IMR-90 (cell line): ENCODE measurements at regions not wholly inside any gene's neighbourhood (a gene's known extent, or its start where the extent isn't known, plus 50 kb on each side); places are given as distances from the start of the nearest gene placed in this dataset.

Experiments used
- ATAC-seq: fragments of 200-7000 bp; cut with Tn5 transposase; 2 replicates; pipeline ENCODE4 v1.9.1; 2020; ENCODE audit warnings: low read depth, mild to moderate bottlenecking, moderate library complexity
- BruUV-seq: library from RNA; stranded (reverse); fragments of 400-500 nt; replicated peaks from 2 replicates; lab custom pipeline; 2021; lab: Mats Ljungman, UMichigan
- CTCF ChIA-PET: fragments of 300-600 bp; formaldehyde crosslinking; extraction: SDS; loops from one replicate; lab custom pipeline; 2021; ENCODE audit warnings: antibody characterized with exemption; lab: Yijun Ruan, JAX
- POLR2A ChIA-PET: fragments of 300-600 bp; sonication (Branson Sonifier 250); formaldehyde crosslinking; loops from one replicate; lab custom pipeline; 2022; ENCODE audit warnings: antibody characterized with exemption; ENCODE audit not compliant: unreplicated experiment; lab: Charles Lee
- DNase-seq: peaks from one replicate; pipeline ENCODE4 v3.0.0; 2013
- H2AFZ ChIP-seq: replicated peaks from 2 replicates; pipeline ENCODE3; 2013; ENCODE audit warnings: low read length, mild to moderate bottlenecking; ENCODE audit not compliant: poor library complexity
- H2AK5ac ChIP-seq: 2 replicates; pipeline ENCODE4 v1.6.1; 2013; ENCODE audit warnings: low read depth, low read length, inconsistent platforms
- H2AK9ac ChIP-seq: replicated peaks from 2 replicates; pipeline ENCODE3; 2013; ENCODE audit warnings: mild to moderate bottlenecking, low read depth, low read length, moderate library complexity; ENCODE audit not compliant: poor library complexity
- H2BK120ac ChIP-seq: 2 replicates; pipeline ENCODE4 v1.6.1; 2013; ENCODE audit warnings: low read depth, low read length, inconsistent platforms
- H2BK15ac ChIP-seq: 3 replicates; pipeline ENCODE4 v1.6.1; 2013; ENCODE audit warnings: low read depth, low read length, inconsistent platforms
- H2BK20ac ChIP-seq: 2 replicates; pipeline ENCODE4 v1.6.1; 2013; ENCODE audit warnings: low read depth, mild to moderate bottlenecking, inconsistent platforms, low read length, moderate library complexity
- H2BK5ac ChIP-seq: 2 replicates; pipeline ENCODE4 v1.6.1; 2013; ENCODE audit warnings: mild to moderate bottlenecking, low read depth, low read length, inconsistent platforms; ENCODE audit not compliant: poor library complexity, severe bottlenecking
- H3K14ac ChIP-seq: replicated peaks from 2 replicates; pipeline ENCODE4 v1.6.1; 2013; ENCODE audit warnings: low read depth, low read length, inconsistent platforms
- H3K18ac ChIP-seq: 2 replicates; pipeline ENCODE4 v1.6.1; 2013; ENCODE audit warnings: low read depth, low read length, control low read depth
- H3K23ac ChIP-seq: 2 replicates; pipeline ENCODE4 v1.6.1; 2013; ENCODE audit warnings: low read depth, low read length, inconsistent platforms
- H3K27ac ChIP-seq: 2 replicates; pipeline ENCODE4 v1.5.1; 2013; ENCODE audit warnings: mild to moderate bottlenecking, control low read depth, low read length; ENCODE audit not compliant: insufficient read depth
- H3K27me3 ChIP-seq: 2 replicates; pipeline ENCODE4 v1.6.1; 2013; ENCODE audit warnings: low read length; ENCODE audit not compliant: control insufficient read depth, insufficient read depth
- H3K36me3 ChIP-seq: 2 replicates; pipeline ENCODE4 v1.6.1; 2013; ENCODE audit warnings: low read length, mixed read lengths; ENCODE audit not compliant: control insufficient read depth, insufficient read depth
- H3K4ac ChIP-seq: 2 replicates; pipeline ENCODE4 v1.6.1; 2013; ENCODE audit warnings: low read depth, low read length, inconsistent platforms
- H3K4me1 ChIP-seq: 2 replicates; pipeline ENCODE4 v1.6.1; 2013; ENCODE audit warnings: low read length, mixed read lengths; ENCODE audit not compliant: control insufficient read depth, insufficient read depth
- H3K4me2 ChIP-seq: 2 replicates; pipeline ENCODE4 v1.6.1; 2013; ENCODE audit warnings: low read depth, mild to moderate bottlenecking, control low read depth, low read length, moderate library complexity
- H3K4me3 ChIP-seq: 2 replicates; pipeline ENCODE4 v1.5.1; 2013; ENCODE audit warnings: low read depth, mild to moderate bottlenecking, control low read depth, low read length, moderate library complexity; ENCODE audit not compliant: insufficient read depth
- H3K56ac ChIP-seq: 2 replicates; pipeline ENCODE4 v1.6.1; 2013; ENCODE audit warnings: low read length, inconsistent platforms; ENCODE audit not compliant: insufficient read depth; ENCODE audit errors: extremely low read depth
- H3K79me1 ChIP-seq, 2 experiments: 2 replicates each; pipeline ENCODE4 v1.6.1; 2013; ENCODE audit warnings: low read length in 2 of 2, inconsistent platforms in 1 of 2, low read depth in 1 of 2
- H3K9ac ChIP-seq: 2 replicates; pipeline ENCODE4 v1.6.1; 2013; ENCODE audit warnings: low read depth, low read length, control low read depth
- H3K9me1 ChIP-seq: 2 replicates; pipeline ENCODE4 v1.6.1; 2013; ENCODE audit warnings: low read length, inconsistent platforms; ENCODE audit not compliant: insufficient read depth
- H3K9me3 ChIP-seq: 2 replicates; pipeline ENCODE4 v1.6.1; 2013; ENCODE audit warnings: low read length; ENCODE audit not compliant: control insufficient read depth, insufficient read depth
- H4K20me1 ChIP-seq: 2 replicates; pipeline ENCODE4 v1.6.1; 2013; ENCODE audit warnings: low read length, inconsistent platforms; ENCODE audit not compliant: insufficient read depth
- H4K5ac ChIP-seq: 2 replicates; pipeline ENCODE4 v1.6.1; 2013; ENCODE audit warnings: mild to moderate bottlenecking, low read depth, low read length, control low read depth
- H4K8ac ChIP-seq, 2 experiments: 2 replicates each; pipeline ENCODE4 v1.6.1; 2013; ENCODE audit warnings: low read depth in 2 of 2, low read length in 2 of 2, control low read depth in 1 of 2, inconsistent platforms in 1 of 2
- H4K91ac ChIP-seq: 2 replicates; pipeline ENCODE4 v1.6.1; 2013; ENCODE audit warnings: low read depth, low read length, inconsistent platforms; ENCODE audit not compliant: insufficient read depth
- CTCF ChIP-seq: conservative IDR thresholded peaks from 2 replicates; pipeline ENCODE4 v1.5.1; 2012; ENCODE audit warnings: mild to moderate bottlenecking, low read depth, low read length, improper control_type of control experiment
- ELK1 ChIP-seq: fragments of 150-350 bp; IDR thresholded peaks from 2 replicates; pipeline ENCODE4 v1.6.1; 2016; ENCODE audit warnings: low read depth, mild to moderate bottlenecking, low read length, moderate library complexity, borderline replicate concordance
- MXI1 ChIP-seq: IDR thresholded peaks from 2 replicates; pipeline ENCODE4 v1.6.1; 2012; ENCODE audit warnings: low read depth, mild to moderate bottlenecking, low read length, moderate library complexity, borderline replicate concordance
- NFE2L2 ChIP-seq: fragments of 150-350 bp; IDR thresholded peaks from 2 replicates; pipeline ENCODE4 v1.6.1; 2016; ENCODE audit warnings: low read depth, mild to moderate bottlenecking, low read length
- RAD21 ChIP-seq: IDR thresholded peaks from 2 replicates; pipeline ENCODE4 v1.6.1; 2012; ENCODE audit warnings: low read length, improper control_type of control experiment
- USF2 ChIP-seq: fragments of 150-350 bp; IDR thresholded peaks from 2 replicates; pipeline ENCODE4 v1.6.1; 2017; ENCODE audit warnings: mild to moderate bottlenecking, antibody characterized with exemption, low read length, low read depth
- WGBS, 2 experiments: methylation state at CpG; one replicate each; pipeline versions ENCODE4 v1.1.5 to v1.1.7; 2013; ENCODE audit warnings: missing lambda C conversion rate in 2 of 2; ENCODE audit not compliant: insufficient read length in 1 of 2; ENCODE audit errors: extremely low coverage in 2 of 2; 5-methylcytosine and 5-hydroxymethylcytosine counted together
- dilution Hi-C: fragments of 300-500 bp; cut with HindIII; formaldehyde crosslinking; loops from one replicate; pipeline ENCODE4 v1.14.3; 2018; ENCODE audit warnings: low sequenced_read_pairs; ENCODE audit not compliant: unreplicated experiment
- in situ Hi-C: fragments of 300-500 bp; cut with MboI; formaldehyde crosslinking; loops from 3 replicates; pipeline ENCODE4 v1.14.3; 2019; ENCODE audit warnings: low sequenced_read_pairs, inconsistent platforms, mixed read lengths
- intact Hi-C: fragments of 100-400 bp; cut with micrococcal nuclease; formaldehyde crosslinking; loops from 2 replicates; pipeline ENCODE4 v1.10.0; 2022

- DNase-seq = no peak
- intact Hi-C loops = no loop called here
Measured at GRCh38 chr1:59113876-59114457, 182.9 kb upstream of the FGGY start.

More at GRCh38 chr1:59113876-59114457, 182.9 kb upstream of the FGGY start:
- ATAC-seq = no peak
- Histone ChIP-seq H3K4me1 (peaks cover 5% of the 10 kb centered on the region), H4K8ac (no peak overlapping the region), H3K27ac (no peak overlapping the region), H2AK9ac (no peak overlapping the region), H4K91ac (no peak overlapping the region), H2BK5ac (no peak overlapping the region), H3K4me2 (no peak overlapping the region), H4K5ac (no peak overlapping the region), H4K20me1 (no peaks in the 10 kb centered on the region), H3K4ac (no peak overlapping the region), H2BK120ac (no peak overlapping the region), H2BK15ac (no peak overlapping the region), H3K9me1 (no peaks in the 10 kb centered on the region; the same call in 1 of the 2 replicates), H3K23ac (no peak overlapping the region), H3K79me1 (no peaks in the 10 kb centered on the region), H3K4me3 (no peak overlapping the region), H3K9ac (no peak overlapping the region), H3K36me3 (no peaks in the 10 kb centered on the region), H3K9me3 (no peaks in the 10 kb centered on the region), H3K56ac (no peak overlapping the region), H3K18ac (no peak overlapping the region), H2AK5ac (no peak overlapping the region), H2BK20ac (no peak overlapping the region), H2AFZ (no peak overlapping the region), H3K27me3 (no peaks in the 10 kb centered on the region), H3K14ac (no peak overlapping the region)
- TF ChIP-seq USF2 = no peak
- no peak for TF ChIP-seq ELK1
- no peak for TF ChIP-seq CTCF
- TF ChIP-seq MXI1 = no peak
- no peak for TF ChIP-seq RAD21
- TF ChIP-seq NFE2L2 = no peak
- no TSS peak for BruUV-seq
- CTCF ChIA-PET = interaction anchor here (1.5 kb wide), 1 partner anchor 9 kb away, joined by 3 read pairs; no protein-coding TSS in a partner anchor
- dilution Hi-C loops (no loop called here), in situ Hi-C loops (no loop called here)
- WGBS, 2 experiments = no CpG with 5 or more reads among the region's 1 CpG
- POLR2A ChIA-PET = no interaction called here
